ENCODE measurements at regions not wholly inside any gene's neighbourhood (a gene's known extent, or its start where the extent isn't known, plus 50 kb on each side); places are given as distances from the start of the nearest gene placed in this dataset.
"Not testable (repeated sequence)": the region's sequence is repeated elsewhere in the genome, so short reads cannot be mapped to it uniquely, and the experiment has no call there.

DNA sequence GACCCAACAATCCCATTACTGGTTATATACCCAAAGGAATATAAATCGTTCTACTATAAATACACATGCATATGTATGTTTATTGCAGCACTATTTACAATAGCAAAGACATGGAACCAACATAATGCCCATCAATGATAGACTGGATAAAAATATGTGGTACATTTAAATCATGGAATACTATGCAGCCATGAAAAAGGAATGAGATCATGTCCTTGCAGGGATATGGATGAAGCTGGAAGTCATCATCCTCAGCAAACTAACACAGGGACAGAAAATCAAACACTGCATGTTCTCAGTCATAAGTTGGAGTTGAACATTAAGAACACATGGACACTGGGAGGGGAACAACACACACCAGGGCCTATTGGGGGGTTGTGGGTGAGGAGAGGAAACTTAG lies 741.8 kb downstream of the CDH18 start:
- in situ Hi-C loops (cut with MboI; ENCODE audit: low sequenced_read_pairs): not testable (repeated sequence)

DNA sequence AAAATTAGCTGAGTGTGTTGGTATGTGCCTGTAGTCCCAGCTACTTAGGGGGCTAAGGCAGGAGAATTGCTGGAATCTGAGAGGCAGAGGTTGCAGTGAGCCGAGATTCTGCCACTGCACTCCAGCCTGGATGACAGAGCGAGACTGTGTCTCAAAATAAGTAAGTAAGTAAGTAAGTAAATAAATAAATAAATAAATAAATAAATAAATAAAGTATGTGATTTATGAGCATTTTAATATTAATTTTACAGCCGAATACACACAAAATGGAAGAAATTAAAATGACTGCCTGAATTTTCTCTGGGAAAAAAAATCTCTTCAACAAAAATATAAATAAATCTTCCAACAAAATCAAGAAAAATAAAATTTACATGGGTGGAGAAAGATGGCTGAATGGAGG lies 740.7 kb downstream of the CDH18 start:
- in situ Hi-C loops (cut with MboI; ENCODE audit: low sequenced_read_pairs): no loop called here

DNA sequence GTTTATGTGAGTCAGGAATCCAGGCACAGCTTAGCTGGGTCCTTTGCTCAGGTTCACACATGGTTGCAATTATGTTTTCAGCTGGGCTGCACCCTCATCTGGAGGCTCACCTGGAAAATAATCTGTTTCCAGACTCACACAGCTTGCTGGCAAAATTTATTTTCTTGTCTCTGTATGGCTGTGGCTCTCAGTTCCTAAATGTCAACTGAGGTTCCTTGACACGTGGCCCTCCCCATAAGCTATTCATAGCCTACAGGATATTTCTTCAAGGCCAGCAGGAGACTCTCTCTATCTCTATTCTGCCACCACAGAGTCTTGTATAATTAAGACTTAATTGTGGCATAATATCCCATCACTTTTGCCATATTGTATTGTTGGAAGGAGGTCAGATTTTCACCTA lies 732.0 kb downstream of the CDH18 start:
- in situ Hi-C loops (cut with MboI; ENCODE audit: low sequenced_read_pairs): no loop called here

DNA sequence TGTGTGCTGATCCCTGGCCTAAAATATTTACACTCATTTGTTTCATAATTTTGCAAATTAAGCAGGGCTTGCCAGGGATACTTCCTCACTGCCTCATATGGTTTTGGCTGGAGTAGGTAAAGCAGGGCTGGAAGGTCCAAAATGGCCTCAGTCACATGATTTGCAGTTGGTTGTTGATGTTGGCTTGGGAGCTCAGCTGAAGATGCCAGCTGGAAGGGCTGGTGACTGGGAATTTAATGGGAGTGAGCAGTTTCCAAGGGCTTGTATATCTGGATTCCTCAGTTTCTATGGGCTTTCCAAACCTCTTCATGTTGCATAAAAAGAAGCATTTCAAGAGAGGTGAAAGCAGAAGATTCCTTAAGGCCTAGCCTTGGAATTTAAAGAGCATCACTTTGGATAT lies 729.3 kb downstream of the CDH18 start:
- in situ Hi-C loops (cut with MboI; ENCODE audit: low sequenced_read_pairs): no loop called here

DNA sequence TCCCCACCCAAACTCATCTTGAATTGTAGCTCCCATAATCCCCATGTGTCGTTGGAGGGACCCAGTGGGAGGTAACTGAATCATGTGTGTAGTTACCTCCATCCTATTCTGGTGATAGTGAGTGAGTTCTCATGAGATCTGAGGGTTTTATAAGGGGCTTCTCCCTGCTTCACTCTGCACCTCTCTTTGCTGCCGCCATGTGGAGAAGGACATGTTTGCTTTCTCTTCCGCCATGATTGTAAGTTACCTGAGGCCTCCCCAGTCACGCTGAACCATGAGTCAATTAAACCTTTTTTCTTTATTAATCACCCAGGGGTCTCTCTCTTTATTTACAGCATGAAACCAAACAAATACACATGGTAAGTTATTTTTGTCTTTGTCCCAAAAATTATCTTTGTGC lies 726.1 kb downstream of the CDH18 start:
- in situ Hi-C loops (cut with MboI; ENCODE audit: low sequenced_read_pairs): no loop called here

DNA sequence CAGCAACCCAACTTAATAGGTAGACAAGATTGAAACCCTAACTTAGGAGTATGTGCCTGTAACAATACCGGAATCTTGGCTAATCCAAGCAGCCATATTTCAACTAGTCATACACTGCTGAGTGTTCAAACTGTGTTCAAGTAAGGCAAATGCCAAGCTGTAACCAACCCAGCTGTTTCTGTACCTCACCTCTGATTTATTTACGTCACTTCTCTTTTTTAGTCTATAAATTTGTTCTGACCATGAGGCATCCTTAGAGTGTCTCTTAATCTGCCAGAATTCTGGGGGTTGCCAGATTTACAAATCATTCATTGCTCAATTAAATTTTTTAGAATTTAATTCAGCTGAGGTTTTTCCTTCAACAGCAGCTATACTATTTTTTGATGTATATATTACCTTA lies 723.2 kb downstream of the CDH18 start:
- in situ Hi-C loops (cut with MboI; ENCODE audit: low sequenced_read_pairs): no loop called here

DNA sequence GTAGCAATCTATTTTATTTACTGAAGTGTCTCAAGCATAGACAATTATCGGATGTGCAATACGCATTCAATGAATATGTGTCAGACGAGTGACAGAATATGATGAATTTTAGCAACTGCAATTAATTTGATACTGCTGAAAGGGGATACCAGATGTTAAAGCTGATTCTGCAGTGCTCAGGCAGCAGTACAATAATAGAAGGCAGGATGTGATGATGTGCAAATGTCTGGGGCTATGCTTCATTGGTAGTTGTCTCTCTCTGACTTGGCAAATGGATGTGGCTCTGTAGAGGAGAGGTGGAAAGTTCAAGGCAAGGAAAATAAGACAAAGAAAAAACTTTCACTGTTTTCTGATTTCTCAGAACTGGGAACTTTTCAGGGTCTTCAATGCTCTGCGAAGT lies 721.2 kb downstream of the CDH18 start:
- in situ Hi-C loops (cut with MboI; ENCODE audit: low sequenced_read_pairs): no loop called here

DNA sequence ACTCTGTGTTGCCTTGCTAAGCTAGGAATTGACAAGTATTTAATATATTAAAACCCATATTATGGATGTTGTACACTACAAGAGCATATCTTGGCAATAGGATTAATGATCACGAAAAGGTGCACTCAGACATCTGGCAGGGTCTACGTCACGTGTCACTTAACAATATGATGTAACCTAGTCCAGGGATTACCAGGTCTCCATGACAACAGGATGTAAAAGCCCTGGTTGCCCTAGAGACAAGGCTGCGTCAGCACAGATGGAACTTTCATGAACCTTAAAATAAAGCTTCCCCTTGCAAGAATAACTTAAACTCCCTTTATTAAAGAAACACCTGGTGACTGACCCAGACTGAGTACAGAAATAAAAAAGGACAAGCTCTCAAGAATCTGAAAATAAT lies 717.8 kb downstream of the CDH18 start:
- in situ Hi-C loops (cut with MboI; ENCODE audit: low sequenced_read_pairs): no loop called here

DNA sequence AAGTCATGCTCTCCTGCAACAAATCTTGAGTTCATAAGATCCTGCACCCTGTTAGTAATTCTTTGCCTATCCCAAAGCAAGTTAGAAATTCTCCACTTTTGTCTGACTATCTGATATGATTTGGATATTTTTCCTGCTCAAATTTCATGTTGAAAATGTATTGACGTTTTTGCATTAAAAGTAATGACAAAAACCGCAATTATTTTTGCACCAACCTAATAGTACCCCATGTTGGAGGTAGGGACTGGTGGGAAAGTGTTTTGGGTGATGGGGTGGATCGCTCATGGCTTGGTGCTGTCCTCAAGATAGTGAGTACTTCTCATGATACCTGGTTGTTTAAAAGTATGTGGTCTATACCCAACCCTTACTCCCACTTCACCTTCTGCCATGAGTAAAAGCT lies 713.4 kb downstream of the CDH18 start:
- in situ Hi-C loops (cut with MboI; ENCODE audit: low sequenced_read_pairs): no loop called here

DNA sequence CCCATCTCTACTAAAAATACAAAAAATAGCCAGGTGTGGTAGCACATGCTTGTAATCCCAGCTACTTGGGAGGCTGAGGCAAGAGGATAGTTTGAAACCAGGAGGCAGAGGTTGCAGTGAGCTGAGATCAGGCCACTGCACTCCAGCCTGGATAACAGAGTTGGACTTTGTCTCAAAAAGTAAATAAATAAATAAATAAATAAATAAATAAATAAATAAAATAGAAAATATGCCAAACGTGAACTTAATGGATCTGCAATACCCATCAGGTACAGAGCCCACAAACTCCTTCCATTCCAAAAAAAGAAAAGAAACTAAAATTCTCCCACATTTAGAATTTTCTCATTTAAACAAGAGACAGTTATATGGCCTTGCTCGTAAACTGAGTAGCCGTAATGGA lies 702.7 kb downstream of the CDH18 start:
- in situ Hi-C loops (cut with MboI; ENCODE audit: low sequenced_read_pairs): no loop called here

DNA sequence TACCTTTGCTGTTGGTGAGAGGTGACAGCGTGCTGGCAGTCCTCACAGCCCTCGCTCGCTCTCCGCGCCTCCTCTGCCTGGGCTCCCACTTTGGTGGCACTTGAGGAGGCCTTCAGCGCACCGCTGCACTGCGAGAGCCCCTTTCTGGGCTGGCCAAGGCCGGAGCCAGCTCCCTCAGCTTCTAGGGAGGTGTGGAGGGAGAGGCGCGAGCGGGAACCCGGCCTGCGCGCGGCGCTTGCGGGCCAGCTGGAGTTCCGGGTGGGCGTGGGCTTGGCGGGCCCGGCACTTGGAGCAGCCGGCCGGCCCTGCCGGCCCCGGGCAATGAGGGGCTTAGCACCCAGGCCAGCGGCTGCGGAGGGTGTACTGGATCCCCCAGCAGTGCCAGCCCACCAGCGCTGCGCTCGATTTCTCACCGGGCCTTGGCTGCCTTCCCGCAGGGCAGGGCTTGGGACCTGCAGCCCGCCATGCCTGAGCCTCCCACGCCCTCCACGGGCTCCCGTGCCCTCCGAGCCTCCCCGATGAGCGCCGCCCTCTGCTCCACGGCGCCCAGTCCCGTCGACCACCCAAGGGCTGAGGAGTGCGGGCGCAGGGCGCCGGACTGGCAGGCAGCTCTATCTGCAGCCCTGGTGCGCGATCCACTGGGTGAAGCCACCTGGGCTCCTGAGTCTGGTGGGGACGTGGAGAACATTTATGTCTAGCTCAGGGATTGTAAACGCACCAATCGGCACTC lies 700.3 kb downstream of the CDH18 start:
- in situ Hi-C loops (cut with MboI; ENCODE audit: low sequenced_read_pairs): not testable (repeated sequence)

DNA sequence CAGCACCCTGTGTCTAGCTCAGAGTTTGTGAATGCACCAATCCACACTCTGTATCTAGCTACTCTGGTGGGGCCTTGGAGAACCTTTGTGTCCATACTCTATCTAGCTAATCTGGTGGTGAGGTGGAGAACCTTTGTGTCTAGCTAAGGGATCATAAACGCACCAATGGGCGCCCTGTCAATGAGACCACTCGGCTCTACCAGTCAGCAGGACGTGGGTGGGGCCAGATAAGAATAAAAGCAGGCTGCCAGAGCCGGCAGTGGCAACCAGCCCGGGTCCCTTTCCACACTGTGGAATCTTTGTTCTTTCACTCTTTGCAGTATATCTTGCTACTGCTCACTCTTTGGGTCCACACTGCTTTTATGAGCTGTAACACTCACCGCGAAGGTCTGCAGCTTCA lies 699.7 kb downstream of the CDH18 start:
- in situ Hi-C loops (cut with MboI; ENCODE audit: low sequenced_read_pairs): not testable (repeated sequence)

DNA sequence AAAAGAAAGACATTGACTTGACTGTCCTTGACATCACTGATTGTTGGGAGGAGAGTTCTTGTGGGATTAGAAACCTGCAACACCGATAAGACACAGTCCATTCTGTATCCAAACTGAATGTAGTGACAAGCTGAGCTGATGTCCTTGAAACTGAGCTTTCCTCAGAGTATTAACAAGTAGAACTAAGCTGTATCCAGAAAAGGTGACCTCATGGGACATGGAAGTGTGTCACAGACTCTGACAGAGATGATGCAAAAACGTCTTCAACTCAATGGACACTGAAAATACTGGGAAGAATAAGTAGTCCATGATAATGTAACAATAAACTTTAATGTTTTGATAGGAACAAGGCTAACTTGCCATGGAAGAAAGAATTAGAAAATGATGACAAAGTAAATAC lies 690.1 kb downstream of the CDH18 start:
- in situ Hi-C loops (cut with MboI; ENCODE audit: low sequenced_read_pairs): no loop called here

DNA sequence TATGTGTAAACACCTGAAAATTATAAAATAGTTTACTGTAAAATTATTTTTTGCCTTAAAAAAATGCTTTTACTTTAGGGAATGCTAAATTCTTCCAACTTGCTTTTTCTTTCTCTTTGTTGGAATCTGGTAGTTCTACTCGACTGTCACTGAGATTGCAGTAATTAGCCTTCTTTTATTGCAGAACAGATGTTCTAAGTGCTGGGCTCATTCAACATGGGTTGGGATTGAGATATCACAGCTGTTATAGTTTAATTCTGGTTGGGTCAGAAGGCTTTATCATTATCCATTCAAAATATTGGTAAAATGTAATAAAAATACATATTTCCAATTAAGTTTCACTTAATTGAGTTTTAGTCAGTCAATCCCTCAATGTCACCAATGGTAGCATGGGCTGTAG lies 686.7 kb downstream of the CDH18 start:
- in situ Hi-C loops (cut with MboI; ENCODE audit: low sequenced_read_pairs): no loop called here

DNA sequence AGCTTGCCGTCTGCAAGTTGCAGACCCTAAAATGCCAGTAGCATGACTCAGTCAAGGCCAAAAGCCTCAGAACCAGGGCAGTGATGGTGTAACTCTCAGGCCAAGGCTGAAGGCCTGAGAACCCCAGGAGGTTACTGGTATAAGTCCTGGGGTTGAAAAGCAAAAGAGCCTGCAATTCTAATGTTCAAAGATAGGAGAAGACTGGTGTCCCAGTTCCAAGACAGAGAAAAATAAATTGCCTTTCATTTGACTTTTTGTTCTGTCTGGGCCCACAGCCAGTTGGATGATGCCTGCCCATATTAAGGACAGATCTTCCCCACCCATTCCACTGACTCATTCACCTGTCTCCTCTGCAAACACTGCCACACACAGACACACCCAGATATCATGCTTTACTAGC lies 673.2 kb downstream of the CDH18 start:
- in situ Hi-C loops (cut with MboI; ENCODE audit: low sequenced_read_pairs): no loop called here

DNA sequence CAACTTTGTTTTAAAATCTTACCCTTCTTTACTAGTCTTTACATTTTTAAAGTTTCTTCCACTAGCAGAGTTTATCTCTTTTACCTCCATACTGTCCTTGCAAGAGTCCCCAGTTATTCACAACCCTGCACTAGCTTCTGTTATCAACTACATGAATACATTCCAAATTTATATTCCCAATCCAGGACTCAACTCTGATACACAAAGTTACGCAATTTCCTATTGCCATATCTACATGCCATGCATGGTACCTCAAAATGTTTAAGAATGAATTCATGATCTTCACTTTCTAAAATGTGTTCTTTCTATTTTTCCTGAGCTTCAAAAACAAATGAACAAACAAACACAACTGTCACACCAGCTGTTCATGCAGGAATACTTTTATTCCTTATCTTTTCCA lies 668.7 kb downstream of the CDH18 start:
- in situ Hi-C loops (cut with MboI; ENCODE audit: low sequenced_read_pairs): no loop called here

DNA sequence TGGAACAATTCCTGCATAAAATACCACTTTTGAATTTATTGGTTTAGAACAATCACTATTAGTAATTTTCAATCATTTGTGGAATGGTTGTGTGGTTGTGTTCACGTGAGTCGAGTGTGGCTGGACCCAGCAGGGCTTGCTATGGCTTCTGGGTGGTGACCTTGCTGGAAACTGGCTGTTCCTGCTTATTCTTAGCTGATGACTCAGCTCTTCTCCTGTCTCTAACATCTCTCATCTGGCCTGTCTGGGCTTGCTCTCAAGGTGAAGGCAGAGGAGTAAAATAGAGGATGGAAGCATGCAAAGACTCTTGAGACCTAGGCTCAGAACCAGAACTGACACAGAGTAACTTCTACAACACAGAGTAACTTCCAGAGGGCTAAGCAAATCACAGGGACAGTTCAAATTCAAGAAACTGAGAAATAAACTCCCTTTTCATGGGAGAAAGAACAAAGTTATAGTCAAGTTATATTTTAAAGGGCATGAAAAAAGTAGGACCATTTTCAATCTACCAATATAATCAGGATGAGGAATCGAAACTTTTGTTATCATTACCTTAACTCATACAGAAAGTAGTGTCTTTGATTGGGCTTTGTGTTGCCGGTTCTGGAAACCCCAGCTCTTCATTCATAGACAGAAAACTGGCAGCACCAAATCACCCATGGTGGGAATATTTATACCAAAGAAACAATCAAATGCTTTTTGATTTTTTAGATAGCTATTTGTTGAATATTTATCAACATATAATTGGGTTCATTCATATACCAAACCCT lies 665.1 kb downstream of the CDH18 start:
- in situ Hi-C loops (cut with MboI; ENCODE audit: low sequenced_read_pairs): no loop called here

DNA sequence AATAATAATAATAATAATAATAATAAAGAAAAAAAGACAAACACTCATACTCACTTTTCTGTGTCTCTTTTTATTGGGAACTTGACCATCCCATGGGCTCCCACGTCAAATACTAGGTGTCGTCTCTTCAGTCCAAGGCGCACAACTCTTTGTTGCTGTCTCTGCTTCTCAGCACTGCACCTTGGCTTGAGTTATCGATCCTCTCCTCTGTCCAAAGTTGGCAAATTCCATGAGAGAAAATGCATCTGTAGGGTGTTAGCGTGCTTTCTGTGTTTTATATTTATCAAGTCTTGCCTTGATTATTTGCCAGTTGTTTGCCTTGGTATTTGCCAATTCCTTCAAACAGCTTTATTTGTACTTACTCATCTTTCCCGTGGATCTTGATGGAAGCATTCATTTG lies 653.7 kb downstream of the CDH18 start:
- in situ Hi-C loops (cut with MboI; ENCODE audit: low sequenced_read_pairs): no loop called here

DNA sequence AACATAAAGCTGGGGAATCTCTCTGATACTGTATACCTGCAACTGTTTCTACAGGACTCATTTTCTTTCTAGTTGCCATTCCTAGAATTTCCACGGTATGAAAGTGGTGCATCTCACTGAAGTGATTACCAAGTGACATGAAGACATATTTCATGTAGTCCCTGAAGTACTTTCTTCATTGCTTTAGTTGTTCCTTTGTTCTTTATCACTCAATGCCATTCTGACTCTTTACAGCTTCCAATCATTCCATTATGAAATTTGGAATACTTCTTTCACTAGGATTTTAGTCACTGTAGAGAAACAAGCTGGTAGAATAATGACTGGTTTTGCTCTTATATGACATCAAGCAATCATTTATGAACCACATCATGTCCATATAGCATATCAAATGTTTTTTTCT lies 645.1 kb downstream of the CDH18 start:
- in situ Hi-C loops (cut with MboI; ENCODE audit: low sequenced_read_pairs): no loop called here

DNA sequence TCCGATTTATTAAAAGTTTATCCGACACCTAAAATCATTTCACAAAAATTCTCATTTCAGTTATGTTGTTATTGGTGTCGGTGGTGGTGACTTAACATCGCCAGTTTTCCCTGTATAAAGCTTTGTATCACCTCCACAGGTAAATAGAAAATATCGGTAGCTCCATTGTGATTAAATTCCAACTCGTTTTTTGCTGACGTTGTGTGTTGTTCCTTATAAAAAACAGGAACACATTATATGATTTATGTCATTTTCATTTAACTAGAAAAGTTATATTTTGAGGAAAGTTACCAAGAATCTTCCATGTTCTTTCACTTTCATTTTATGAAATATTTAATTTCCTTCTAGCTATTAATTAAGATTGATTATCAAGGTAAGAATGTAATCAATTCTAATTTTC lies 635.9 kb downstream of the CDH18 start:
- in situ Hi-C loops (cut with MboI; ENCODE audit: low sequenced_read_pairs): no loop called here

DNA sequence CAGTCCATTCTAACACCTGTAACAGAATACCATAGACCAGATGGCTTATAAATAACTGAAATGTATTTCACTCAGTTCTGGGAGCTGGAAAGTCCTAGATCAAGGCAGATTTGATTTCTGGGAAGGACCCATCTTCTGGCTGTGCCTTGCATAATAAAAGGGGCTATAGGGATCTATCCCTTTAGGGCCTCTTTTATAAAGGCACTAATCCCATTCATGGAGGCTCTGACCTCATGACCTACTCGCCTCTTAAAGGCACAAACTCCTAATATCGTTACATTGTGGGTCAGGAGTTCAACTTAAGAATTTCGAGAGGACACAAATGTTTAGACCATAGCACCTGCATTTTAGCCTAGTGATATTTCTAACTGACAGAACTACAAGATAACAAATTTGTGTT lies 619.0 kb downstream of the CDH18 start:
- in situ Hi-C loops (cut with MboI; ENCODE audit: low sequenced_read_pairs): no loop called here

DNA sequence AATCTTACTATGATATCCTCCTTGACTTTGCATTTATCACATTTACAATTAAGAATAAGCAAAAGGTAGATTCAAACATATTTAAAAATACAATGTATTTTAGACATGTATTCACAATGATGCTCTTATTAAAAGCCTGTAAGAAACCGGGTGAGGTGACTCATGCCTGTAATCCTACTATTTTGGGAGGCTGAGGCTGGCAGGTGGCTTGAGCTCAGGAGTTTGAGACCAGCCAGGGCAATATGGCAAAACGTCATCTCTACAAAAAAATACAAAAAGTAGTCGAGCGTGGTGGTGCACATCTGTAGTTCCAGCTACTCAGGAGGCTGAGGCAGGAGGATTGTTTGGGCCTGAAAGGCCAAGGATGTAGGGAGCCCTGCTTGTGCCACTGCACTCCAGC lies 618.4 kb downstream of the CDH18 start:
- in situ Hi-C loops (cut with MboI; ENCODE audit: low sequenced_read_pairs): no loop called here
